ENCODE measurements at regions not wholly inside any gene's neighbourhood (a gene's known extent, or its start where the extent isn't known, plus 50 kb on each side); places are given as distances from the start of the nearest gene placed in this dataset.

DNA sequence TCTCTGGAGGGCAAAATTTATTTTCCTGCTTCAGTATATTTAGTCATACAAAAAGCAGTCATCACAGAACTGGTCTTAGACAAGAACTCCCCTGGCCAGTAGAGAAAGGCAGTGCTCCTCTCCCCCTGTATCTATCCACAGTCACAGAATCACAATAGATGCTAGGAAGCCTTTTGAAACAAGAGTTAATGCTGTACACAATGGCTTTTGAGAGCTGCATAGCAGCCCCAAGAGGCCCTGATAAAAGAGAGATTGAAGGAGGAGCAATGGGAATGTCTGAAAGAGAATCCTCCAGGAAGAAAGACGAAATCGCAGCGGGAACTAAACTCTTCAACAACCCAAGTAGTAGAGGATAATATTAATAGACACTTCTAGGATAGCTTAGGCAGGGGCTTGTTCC, 330.2 kb downstream of the RBM43 start:
- DNase-seq (no peak), ATAC-seq (no peak)
- no peaks in the 10 kb centered on the region for H3K9me3 ChIP-seq
- no peaks in the 10 kb centered on the region for H3K36me3 ChIP-seq
- no peak overlapping the region for H3K4me3 ChIP-seq
- no peaks in the 10 kb centered on the region for H3K4me1 ChIP-seq
- H3K27me3 ChIP-seq (ENCODE audit: low read depth) = no peaks in the 10 kb centered on the region
- intact Hi-C loops (cut with DNase I) = no loop called here
- no peak overlapping the region for H3K27ac ChIP-seq
- TF ChIP-seq, protein P1, sequence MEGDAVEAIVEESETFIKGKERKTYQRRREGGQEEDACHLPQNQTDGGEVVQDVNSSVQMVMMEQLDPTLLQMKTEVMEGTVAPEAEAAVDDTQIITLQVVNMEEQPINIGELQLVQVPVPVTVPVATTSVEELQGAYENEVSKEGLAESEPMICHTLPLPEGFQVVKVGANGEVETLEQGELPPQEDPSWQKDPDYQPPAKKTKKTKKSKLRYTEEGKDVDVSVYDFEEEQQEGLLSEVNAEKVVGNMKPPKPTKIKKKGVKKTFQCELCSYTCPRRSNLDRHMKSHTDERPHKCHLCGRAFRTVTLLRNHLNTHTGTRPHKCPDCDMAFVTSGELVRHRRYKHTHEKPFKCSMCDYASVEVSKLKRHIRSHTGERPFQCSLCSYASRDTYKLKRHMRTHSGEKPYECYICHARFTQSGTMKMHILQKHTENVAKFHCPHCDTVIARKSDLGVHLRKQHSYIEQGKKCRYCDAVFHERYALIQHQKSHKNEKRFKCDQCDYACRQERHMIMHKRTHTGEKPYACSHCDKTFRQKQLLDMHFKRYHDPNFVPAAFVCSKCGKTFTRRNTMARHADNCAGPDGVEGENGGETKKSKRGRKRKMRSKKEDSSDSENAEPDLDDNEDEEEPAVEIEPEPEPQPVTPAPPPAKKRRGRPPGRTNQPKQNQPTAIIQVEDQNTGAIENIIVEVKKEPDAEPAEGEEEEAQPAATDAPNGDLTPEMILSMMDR (IDR thresholded peaks at IDR 0.05) = no peak

DNA sequence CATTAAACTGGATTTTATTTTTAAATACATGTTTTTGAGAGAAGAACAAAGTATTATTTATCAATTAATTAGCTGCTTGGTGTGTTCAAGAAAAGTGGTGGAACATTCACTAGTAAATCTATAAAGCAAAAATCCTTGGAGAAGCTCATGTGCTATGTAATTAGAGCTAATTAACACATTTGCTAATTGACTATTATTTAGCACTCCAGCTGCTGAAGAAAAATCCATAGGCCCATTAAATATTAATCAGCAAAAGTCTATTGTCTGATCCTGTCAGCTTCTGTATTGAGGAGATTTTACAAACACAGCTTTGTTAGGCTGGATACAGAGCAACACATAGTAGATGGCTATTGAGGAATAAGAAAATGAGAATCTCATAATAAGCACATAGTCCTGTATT, 336.1 kb downstream of the RBM43 start:
- intact Hi-C loops (cut with DNase I) = no loop called here
- no peak overlapping the region for H3K4me3 ChIP-seq
- DNase-seq = no peak
- no peak overlapping the region for H3K27ac ChIP-seq
- no peaks in the 10 kb centered on the region for H3K36me3 ChIP-seq
- no peak for ATAC-seq
- H3K9me3 ChIP-seq = no peaks in the 10 kb centered on the region
- TF ChIP-seq, protein P1 (IDR thresholded peaks at IDR 0.05) = no peak
- H3K4me1 ChIP-seq = no peaks in the 10 kb centered on the region
- no peaks in the 10 kb centered on the region for H3K27me3 ChIP-seq (ENCODE audit: low read depth)

DNA sequence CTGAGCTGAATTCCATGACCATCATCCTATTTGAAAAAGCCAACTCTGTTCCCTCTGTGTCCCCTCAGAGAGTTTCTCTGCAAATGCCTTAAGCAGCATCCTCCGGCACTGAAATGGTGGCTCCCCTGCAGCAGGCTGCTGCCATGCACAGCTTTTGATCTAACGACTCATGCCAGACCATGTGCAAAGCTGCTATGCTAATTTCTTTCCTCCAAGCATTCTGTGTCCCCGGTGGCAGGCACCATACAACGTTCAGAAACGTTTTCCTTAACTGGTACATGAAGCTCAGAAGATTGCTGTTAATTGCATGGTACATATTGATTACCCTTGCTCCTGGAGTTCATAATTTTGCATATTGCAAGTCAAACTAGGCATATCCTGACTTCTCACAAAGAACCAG, 336.8 kb downstream of the RBM43 start:
- TF ChIP-seq, protein P1 (IDR thresholded peaks at IDR 0.05) = no peak
- Histone ChIP-seq H3K36me3 (no peaks in the 10 kb centered on the region), H3K9me3 (no peaks in the 10 kb centered on the region), H3K27ac (no peak overlapping the region), H3K4me3 (no peak overlapping the region), H3K27me3 (ENCODE audit: low read depth) (no peaks in the 10 kb centered on the region), H3K4me1 (no peaks in the 10 kb centered on the region)
- no peak for DNase-seq
- ATAC-seq = no peak
- intact Hi-C loops (cut with DNase I) = no loop called here

DNA sequence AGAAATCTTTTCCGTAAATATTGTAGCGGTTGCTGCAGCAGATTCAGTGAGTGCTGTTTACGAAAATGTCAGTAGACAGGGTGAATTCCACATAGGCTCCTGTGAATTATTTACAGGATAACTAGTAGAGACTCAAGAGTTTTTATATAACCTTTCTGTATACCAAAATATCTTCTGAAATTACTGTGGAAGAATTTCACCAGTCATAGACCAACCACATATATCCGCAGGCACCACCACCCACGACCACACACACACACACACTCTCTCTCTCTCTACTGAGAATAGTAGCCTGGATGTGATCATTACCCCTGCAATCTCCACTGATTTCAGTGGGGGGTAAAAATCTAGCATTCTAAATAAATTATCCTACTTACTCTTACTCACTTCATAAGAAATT, 341.8 kb downstream of the RBM43 start:
- H3K4me3 ChIP-seq = no peak overlapping the region
- no peaks in the 10 kb centered on the region for H3K4me1 ChIP-seq
- no peak overlapping the region for H3K27ac ChIP-seq
- DNase-seq (no peak), ATAC-seq (no peak)
- H3K27me3 ChIP-seq (ENCODE audit: low read depth) = no peaks in the 10 kb centered on the region
- intact Hi-C loops (cut with DNase I) = no loop called here
- no peaks in the 10 kb centered on the region for H3K9me3 ChIP-seq
- TF ChIP-seq, protein P1 (IDR thresholded peaks at IDR 0.05) = no peak
- no peaks in the 10 kb centered on the region for H3K36me3 ChIP-seq

DNA sequence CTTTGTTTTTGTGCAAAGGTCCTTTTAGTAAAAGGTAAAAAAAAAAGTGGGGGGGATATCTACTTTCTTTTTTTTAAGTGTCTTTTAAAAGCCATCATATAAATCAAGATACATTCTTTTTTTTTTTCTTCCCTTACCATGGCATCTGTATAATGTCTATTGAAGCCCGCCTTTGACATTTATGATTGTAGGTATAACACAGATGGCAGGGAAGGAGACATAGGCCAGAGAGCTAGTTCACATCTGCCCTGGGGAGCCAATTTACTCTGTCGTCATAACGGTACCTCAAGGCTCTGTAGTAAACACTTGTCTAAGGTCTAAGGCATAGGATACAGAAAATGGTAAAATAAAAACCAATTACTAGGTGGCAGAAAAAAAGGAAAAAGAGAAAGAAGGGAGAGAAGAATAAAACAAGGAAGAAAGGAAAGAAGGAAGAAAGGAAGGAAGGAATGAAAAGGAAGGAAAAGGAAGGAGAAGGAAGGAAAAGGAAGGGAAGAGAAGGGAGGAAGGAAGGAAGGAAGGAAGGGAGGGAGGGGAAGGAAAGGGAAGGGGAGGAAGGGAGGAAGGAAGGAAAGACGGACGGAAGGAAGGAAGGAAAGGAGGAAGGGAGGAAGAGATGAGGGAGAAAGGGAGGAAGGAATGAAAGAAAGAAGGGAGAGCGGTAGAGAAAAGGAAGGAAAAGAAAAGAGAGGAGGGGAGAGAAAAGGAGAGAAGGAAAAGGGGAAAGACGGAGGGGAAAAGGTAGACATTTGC, 343.5 kb downstream of the RBM43 start:
- ATAC-seq = no peak
- Histone ChIP-seq H3K36me3 (no peaks in the 10 kb centered on the region), H3K9me3 (no peaks in the 10 kb centered on the region), H3K27ac (no peak overlapping the region), H3K4me1 (no peaks in the 10 kb centered on the region), H3K4me3 (no peak overlapping the region), H3K27me3 (ENCODE audit: low read depth) (no peaks in the 10 kb centered on the region)
- intact Hi-C loops (cut with DNase I) = no loop called here
- TF ChIP-seq, protein P1 (IDR thresholded peaks at IDR 0.05) = no peak
- DNase-seq = no peak

Data from lower lobe of right lung (tissue), 2 donors.